ENCODE measurements at regions not wholly inside any gene's neighbourhood (a gene's known extent, or its start where the extent isn't known, plus 50 kb on each side); places are given as distances from the start of the nearest gene placed in this dataset.

- no peak for DNase-seq (ENCODE audit: low spot score in 2 of 2)
- H3K4me3 Mint-ChIP-seq = no peak overlapping the region
- H3K36me3 Mint-ChIP-seq = no peaks in the 10 kb centered on the region
- no peak for ATAC-seq
- H3K27ac Mint-ChIP-seq = no peak overlapping the region
- no peaks in the 10 kb centered on the region for H3K4me1 Mint-ChIP-seq
- H3K9me3 Mint-ChIP-seq = peaks cover 12% of the 10 kb centered on the region
Measured at GRCh38 chr14:44162197-44162596, 344.9 kb downstream of the FSCB start.

DNA sequence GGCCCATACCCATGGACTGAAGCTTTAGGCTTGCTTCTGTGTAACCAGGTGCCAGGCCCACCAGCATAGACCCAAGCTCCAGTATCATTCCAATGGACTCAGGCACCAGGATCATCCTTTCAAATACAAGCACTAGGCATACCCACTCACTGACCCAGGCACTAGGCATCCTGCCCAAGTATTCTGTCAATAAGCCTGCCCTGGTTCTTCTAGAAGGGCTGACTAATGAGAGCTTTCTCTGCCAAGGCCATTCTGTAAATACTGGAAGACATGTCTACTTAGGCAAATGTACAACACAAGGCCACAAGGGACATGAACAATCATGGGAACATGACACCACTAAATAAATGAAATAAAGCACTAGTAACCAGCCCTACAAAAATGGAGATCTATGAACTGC, 352.2 kb downstream of the FSCB start:
- DNase-seq (ENCODE audit: low spot score in 2 of 2) (no peak), ATAC-seq (no peak)
- no peaks in the 10 kb centered on the region for H3K36me3 Mint-ChIP-seq
- no peak overlapping the region for H3K27ac Mint-ChIP-seq
- H3K9me3 Mint-ChIP-seq = peaks cover 20% of the 10 kb centered on the region
- H3K4me1 Mint-ChIP-seq = no peaks in the 10 kb centered on the region
- no peak overlapping the region for H3K4me3 Mint-ChIP-seq

DNA sequence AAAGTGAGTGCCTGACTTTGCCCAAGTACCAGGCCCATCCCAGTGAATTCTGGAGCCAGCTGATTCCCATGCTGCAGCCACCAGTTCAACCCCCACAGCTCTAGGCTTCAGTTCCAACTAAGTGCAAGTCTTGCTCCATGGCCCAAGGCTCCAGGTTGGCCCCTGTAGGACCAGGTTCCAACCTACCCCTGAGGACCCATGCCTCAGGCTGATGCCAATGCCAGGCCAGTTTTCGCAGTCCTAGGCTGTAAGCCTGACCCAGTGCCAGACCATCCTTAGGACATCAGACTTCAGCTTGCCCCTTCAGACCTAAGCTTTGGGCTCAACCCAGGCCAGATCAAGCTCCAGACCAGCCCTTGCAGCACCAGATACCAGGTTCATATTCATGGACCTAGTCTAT, 352.6 kb downstream of the FSCB start:
- DNase-seq (ENCODE audit: low spot score in 2 of 2) = no peak
- Mint-ChIP-seq H3K9me3 (peaks cover 20% of the 10 kb centered on the region), H3K4me3 (no peak overlapping the region), H3K4me1 (no peaks in the 10 kb centered on the region), H3K27ac (no peak overlapping the region), H3K36me3 (no peaks in the 10 kb centered on the region)
- no peak for ATAC-seq

GRCh38 chr14:44151130-44151820, 355.8 kb downstream of the FSCB start:
- Mint-ChIP-seq H3K4me1 (no peaks in the 10 kb centered on the region), H3K9me3 (peaks cover 8% of the 10 kb centered on the region), H3K4me3 (no peak overlapping the region), H3K36me3 (no peaks in the 10 kb centered on the region), H3K27ac (no peak overlapping the region)
- ATAC-seq (no peak), DNase-seq (ENCODE audit: low spot score in 2 of 2) (no peak)

DNA sequence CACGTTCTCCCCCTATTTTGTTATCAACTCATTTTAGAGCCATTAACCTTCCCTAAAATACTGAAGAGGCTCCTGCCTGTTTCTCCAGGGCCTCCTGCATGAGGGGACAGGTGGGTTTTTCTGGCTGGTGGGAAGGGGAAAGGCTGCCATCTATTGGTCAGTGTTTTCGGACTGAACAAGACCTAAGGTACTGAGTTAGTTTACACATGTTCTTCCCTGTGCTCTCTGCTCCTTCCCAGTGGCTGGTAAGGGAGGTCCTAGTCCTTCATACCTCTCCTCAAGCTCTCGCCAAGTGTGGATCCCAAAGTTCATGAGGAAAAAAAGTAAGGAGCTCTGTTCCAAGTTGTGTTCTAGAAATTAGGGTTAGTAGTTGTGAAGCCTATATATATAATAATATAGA, 357.5 kb downstream of the FSCB start:
- H3K27ac Mint-ChIP-seq = no peak overlapping the region
- no peak overlapping the region for H3K4me3 Mint-ChIP-seq
- H3K9me3 Mint-ChIP-seq = peaks cover 9% of the 10 kb centered on the region
- no peak for ATAC-seq
- DNase-seq (ENCODE audit: low spot score in 2 of 2) = no peak
- H3K4me1 Mint-ChIP-seq = no peaks in the 10 kb centered on the region
- no peaks in the 10 kb centered on the region for H3K36me3 Mint-ChIP-seq

DNA sequence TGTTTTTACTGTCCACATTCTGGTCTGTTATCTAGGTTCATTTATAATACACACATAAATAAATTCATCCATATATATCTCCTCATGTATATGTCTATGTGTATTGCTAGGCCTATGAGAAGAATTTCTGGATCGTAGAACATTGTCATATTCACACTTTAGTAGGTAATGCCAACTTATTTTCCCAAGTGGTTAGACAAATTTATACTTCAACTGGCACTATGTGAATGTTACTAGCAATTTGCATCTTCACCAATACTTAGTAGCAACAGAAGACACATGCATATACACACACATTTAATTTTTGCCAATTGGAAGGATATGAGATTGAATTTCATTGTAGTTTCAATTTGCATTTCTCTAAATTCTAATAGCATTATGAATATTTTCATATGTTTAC, 365.1 kb downstream of the FSCB start:
- Mint-ChIP-seq H3K4me1 (no peaks in the 10 kb centered on the region), H3K36me3 (no peaks in the 10 kb centered on the region), H3K27ac (no peak overlapping the region), H3K9me3 (peaks cover 11% of the 10 kb centered on the region), H3K4me3 (no peak overlapping the region)
- DNase-seq (ENCODE audit: low spot score in 2 of 2) (no peak), ATAC-seq (no peak)

DNA sequence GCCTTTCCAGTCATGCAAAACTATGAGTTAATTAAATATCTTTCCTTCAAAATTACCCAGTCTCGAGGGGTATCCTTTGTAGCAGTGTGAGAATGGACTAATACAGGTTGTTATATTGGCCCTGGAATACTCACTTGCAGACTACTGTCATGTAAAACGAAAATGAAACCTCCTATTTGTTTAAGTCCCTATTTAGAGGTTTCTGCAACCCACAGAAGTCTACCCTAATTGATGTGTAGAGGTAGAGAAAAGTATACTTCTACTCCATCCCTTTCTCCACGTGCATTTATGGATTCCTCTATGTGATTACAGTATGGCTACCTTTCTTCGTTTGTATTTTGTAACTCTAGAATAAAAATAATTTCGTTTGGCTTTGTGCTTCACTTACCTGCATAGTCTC, 371.1 kb downstream of the FSCB start:
- Mint-ChIP-seq H3K4me3 (no peak overlapping the region), H3K27ac (no peak overlapping the region), H3K36me3 (no peaks in the 10 kb centered on the region), H3K9me3 (peaks cover 9% of the 10 kb centered on the region), H3K4me1 (no peaks in the 10 kb centered on the region)
- ATAC-seq = no peak
- DNase-seq (ENCODE audit: low spot score in 2 of 2) = no peak

- Mint-ChIP-seq H3K9me3 (peaks cover 9% of the 10 kb centered on the region), H3K36me3 (no peaks in the 10 kb centered on the region), H3K4me3 (no peak overlapping the region), H3K27ac (no peak overlapping the region), H3K4me1 (no peaks in the 10 kb centered on the region)
- ATAC-seq = no peak
- DNase-seq (ENCODE audit: low spot score in 2 of 2) = no peak
Measured at GRCh38 chr14:44131861-44132260, 375.2 kb downstream of the FSCB start.

DNA sequence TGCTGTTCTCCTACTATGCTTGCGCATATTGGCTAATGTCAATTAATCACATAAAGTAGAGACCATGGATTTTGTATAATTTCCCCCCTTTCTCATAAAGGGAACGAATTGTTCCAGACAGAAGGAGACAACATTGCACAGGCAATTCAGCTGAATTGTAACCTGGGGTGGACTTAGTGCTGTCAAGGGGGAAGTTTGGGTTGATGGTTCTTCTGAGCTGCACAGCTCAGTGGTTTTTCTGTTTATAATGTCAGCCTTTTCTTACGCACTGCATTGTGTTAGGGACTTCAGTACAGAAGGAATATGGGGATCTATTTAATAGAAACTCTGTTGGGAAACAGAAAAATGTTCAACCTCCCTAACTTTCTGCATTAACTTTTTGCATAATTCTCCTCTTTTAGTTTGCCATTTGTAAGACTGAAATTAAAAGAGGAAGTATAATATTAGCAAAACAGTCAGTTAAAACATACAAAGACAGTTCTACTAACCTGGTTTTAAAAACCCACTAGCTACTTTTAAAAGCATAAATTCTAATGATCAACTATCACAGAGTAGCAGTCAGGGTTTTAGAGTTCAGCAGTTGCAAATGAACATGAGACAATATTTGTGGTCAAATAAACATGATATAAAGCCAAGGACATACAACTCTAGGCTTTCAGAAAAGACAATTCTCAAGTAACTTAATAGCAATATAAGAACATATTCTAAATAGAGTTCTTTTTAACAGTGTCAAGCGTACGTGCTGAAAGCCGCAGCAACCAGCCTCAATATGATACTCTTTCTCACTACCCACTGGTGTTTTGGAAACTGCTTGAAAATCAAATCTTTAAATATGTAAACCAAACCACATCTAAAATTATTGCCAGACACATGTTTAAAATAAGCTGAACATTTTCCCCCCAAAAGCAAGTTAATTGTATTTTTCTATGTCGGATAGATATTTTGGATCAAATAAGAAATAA, 393.0 kb downstream of the FSCB start:
- no peak overlapping the region for H3K27ac Mint-ChIP-seq
- no peak for DNase-seq (ENCODE audit: low spot score in 2 of 2)
- H3K36me3 Mint-ChIP-seq = no peaks in the 10 kb centered on the region
- no peak for ATAC-seq
- H3K4me1 Mint-ChIP-seq = no peaks in the 10 kb centered on the region
- peaks cover 26% of the 10 kb centered on the region for H3K9me3 Mint-ChIP-seq
- H3K4me3 Mint-ChIP-seq = no peak overlapping the region

- no peak for ATAC-seq
- Mint-ChIP-seq H3K9me3 (peaks cover 22% of the 10 kb centered on the region), H3K27ac (no peak overlapping the region), H3K36me3 (no peaks in the 10 kb centered on the region), H3K4me3 (no peak overlapping the region), H3K4me1 (no peaks in the 10 kb centered on the region)
- DNase-seq (ENCODE audit: low spot score in 2 of 2) = no peak
Measured at GRCh38 chr14:44112774-44113460, 394.2 kb downstream of the FSCB start.

DNA sequence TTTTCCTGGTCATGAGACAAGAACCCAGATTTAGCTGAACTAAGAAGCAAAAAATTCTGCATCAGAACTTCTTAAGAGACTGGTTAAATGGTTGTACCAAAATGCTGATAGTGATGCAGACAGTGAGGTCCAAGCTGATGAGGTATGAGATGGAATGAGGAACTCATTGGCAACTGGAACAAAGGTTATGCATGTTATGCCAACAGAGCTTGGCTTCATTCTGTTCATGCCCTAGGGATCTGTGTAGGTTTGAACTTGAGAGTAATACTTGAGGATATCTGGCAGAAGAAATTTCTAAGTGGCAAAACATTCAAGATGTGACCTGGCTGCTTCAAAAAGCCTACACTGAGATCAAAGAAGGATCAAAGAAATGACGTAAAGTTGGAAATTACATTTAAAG, 398.0 kb downstream of the FSCB start:
- Mint-ChIP-seq H3K9me3 (peaks cover 11% of the 10 kb centered on the region), H3K4me1 (no peaks in the 10 kb centered on the region), H3K36me3 (no peaks in the 10 kb centered on the region), H3K4me3 (no peak overlapping the region), H3K27ac (no peak overlapping the region)
- DNase-seq (ENCODE audit: low spot score in 2 of 2) (no peak), ATAC-seq (no peak)

GRCh38 chr14:44108601-44109000, 398.5 kb downstream of the FSCB start:
- ATAC-seq = no peak
- no peak for DNase-seq (ENCODE audit: low spot score in 2 of 2)
- Mint-ChIP-seq H3K36me3 (no peaks in the 10 kb centered on the region), H3K9me3 (peaks cover 11% of the 10 kb centered on the region), H3K4me3 (no peak overlapping the region), H3K27ac (no peak overlapping the region), H3K4me1 (no peaks in the 10 kb centered on the region)

- ATAC-seq (no peak), DNase-seq (ENCODE audit: low spot score in 2 of 2) (no peak)
- Mint-ChIP-seq H3K9me3 (peaks cover 11% of the 10 kb centered on the region), H3K4me3 (no peak overlapping the region), H3K27ac (no peak overlapping the region), H3K36me3 (no peaks in the 10 kb centered on the region), H3K4me1 (no peaks in the 10 kb centered on the region)
Measured at GRCh38 chr14:44107156-44107555, 399.9 kb downstream of the FSCB start.

GRCh38 chr14:44099743-44100488, 407.2 kb downstream of the FSCB start:
- no peak for ATAC-seq
- Mint-ChIP-seq H3K4me1 (no peaks in the 10 kb centered on the region), H3K27ac (no peak overlapping the region), H3K4me3 (no peak overlapping the region), H3K36me3 (no peaks in the 10 kb centered on the region), H3K9me3 (peaks cover 15% of the 10 kb centered on the region)
- no peak for DNase-seq (ENCODE audit: low spot score in 2 of 2)

DNA sequence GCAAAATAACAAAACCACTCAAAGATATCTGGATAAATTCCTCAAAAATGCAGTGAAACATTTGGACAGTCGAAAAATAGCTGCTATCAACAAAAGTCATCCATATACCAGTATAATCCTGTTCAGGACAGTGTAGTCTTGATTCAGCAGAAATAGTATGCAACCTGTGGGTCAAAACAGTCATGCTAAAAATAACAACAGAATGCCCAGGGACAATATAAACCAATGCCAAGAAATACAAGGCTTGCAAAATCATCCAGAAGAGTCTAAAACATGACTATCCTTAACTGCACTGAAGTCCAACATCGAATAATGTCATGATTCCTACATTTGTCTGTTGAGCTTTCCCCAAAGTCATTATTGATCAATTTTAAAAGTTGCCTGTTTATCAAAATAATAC, 425.9 kb downstream of the FSCB start:
- Mint-ChIP-seq H3K4me3 (no peak overlapping the region), H3K27ac (no peak overlapping the region), H3K9me3 (peaks cover 9% of the 10 kb centered on the region), H3K4me1 (no peaks in the 10 kb centered on the region), H3K36me3 (no peaks in the 10 kb centered on the region)
- ATAC-seq (no peak), DNase-seq (ENCODE audit: low spot score in 2 of 2) (no peak)

Data from stimulated activated effector memory CD8-positive, alpha-beta T cell treated with anti-CD3 and anti-CD28 coated beads, Interleukin-12 subunit alpha, Interleukin-12 subunit beta, amount 100 ng/mL, for 72 hours (primary cell).